ENCODE measurements at regions not wholly inside any gene's neighbourhood (a gene's known extent, or its start where the extent isn't known, plus 50 kb on each side); places are given as distances from the start of the nearest gene placed in this dataset.

DNA sequence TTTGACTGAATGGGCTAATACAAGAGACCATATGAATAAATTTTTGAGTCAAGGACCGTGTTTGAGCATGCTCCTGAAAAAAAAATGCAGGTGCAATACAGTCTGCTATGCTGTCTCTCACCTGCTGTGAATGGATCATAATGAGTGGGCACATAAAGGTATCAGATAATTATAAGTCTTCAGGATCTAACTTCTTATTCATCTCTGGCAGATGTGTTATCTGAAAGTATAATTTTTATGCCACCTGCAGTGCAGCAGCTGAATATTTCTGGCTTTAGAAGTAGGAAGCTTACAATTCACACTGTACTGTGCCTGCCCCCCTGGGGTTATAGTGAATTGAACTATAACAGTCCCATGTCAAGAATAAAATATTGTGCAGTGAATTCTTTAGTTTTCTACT, 333.3 kb downstream of the MRPL39 start:
- intact Hi-C loops (cut with micrococcal nuclease), result no loop called here
- no peaks in the 10 kb centered on the region for H3K79me2 ChIP-seq (ENCODE audit: control insufficient read depth, insufficient read depth, low read length)

DNA sequence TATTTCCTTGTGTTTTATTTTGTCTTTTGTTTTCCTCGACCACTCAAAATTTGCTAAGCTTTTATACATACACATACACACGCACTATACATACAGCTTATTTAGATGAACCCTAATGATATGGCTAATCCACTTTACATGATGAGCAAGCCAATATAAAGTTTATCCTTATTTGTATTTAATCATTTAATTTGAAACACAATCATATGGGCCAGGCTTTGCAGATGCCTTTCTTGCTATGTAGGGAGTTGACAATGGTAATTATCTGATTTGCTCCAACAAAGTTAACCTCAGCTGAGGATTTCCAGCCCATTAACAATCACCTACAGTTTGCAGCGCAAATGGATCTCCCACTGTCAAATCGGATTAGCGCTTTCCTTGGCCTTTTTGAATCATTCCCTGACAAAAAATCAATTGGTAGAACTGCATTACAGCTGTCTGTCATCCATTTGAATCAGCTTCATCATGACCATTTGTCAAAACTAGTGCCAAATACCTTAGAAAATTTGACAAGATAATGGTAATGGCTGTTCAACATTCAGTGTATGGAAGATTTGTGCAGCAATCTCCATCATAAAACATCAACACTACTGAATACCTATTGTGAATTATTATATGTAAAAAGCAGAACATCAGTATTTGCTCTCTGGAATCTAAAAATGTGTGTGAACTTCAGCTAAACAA, 352.6 kb downstream of the MRPL39 start:
- H3K9me1 ChIP-seq (replicated peaks; ENCODE audit: control insufficient read depth, extremely low read depth, insufficient read depth, low read length), result no peaks in the 10 kb centered on the region
- H3K27me3 ChIP-seq (ENCODE audit: control insufficient read depth in 2 of 2, insufficient read depth in 2 of 2, low read length in 2 of 2), result no peaks in the 10 kb centered on the region
- H4K20me1 ChIP-seq (replicated peaks; ENCODE audit: control insufficient read depth, extremely low read depth, insufficient read depth, low read length), result no peaks in the 10 kb centered on the region
- no peak overlapping the region for H3K4me2 ChIP-seq (ENCODE audit: insufficient read depth, low read length)
- peaks cover 2% of the 10 kb centered on the region for H3K9me3 ChIP-seq (replicated peaks; ENCODE audit: control insufficient read depth, insufficient read depth, low read length)
- ChIA-PET CTCF (no interaction called here), POLR2A (no interaction called here)
- H3K4me1 ChIP-seq (ENCODE audit: control insufficient read depth, extremely low read depth, insufficient read depth, low read length), result no peaks in the 10 kb centered on the region
- no peak for DNase-seq (ENCODE audit: low read depth, low spot score)
- H3K4me3 ChIP-seq (replicated peaks in 1 of 3; ENCODE audit: insufficient read depth in 1 of 3, low read depth in 1 of 3, low read length in 3 of 3), result no peak overlapping the region
- no peak overlapping the region for H3K9ac ChIP-seq (replicated peaks; ENCODE audit: extremely low read depth, insufficient read depth, low read length)
- H2AFZ ChIP-seq (ENCODE audit: low read depth, low read length), result no peak overlapping the region
- intact Hi-C loops (cut with micrococcal nuclease), result no loop called here
- TF ChIP-seq POLR2A (IDR thresholded peaks at IDR 0.05; ENCODE audit: low read depth, low read length), result no peak
- TF ChIP-seq POLR2AphosphoS5 (IDR thresholded peaks at IDR 0.05; ENCODE audit: insufficient read depth, low read depth, low read length), result no peak
- no peak for TF ChIP-seq MYC (IDR thresholded peaks at IDR 0.05; ENCODE audit: low read depth, low read length)
- TF ChIP-seq, protein P1, sequence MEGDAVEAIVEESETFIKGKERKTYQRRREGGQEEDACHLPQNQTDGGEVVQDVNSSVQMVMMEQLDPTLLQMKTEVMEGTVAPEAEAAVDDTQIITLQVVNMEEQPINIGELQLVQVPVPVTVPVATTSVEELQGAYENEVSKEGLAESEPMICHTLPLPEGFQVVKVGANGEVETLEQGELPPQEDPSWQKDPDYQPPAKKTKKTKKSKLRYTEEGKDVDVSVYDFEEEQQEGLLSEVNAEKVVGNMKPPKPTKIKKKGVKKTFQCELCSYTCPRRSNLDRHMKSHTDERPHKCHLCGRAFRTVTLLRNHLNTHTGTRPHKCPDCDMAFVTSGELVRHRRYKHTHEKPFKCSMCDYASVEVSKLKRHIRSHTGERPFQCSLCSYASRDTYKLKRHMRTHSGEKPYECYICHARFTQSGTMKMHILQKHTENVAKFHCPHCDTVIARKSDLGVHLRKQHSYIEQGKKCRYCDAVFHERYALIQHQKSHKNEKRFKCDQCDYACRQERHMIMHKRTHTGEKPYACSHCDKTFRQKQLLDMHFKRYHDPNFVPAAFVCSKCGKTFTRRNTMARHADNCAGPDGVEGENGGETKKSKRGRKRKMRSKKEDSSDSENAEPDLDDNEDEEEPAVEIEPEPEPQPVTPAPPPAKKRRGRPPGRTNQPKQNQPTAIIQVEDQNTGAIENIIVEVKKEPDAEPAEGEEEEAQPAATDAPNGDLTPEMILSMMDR (IDR thresholded peaks at IDR 0.05; ENCODE audit: extremely low read depth in 1 of 2, insufficient read depth in 1 of 2, low read depth in 1 of 2, low read length in 2 of 2), result no peak
- no peak for TF ChIP-seq FOS (IDR thresholded peaks at IDR 0.05; ENCODE audit: borderline replicate concordance, insufficient read depth, low read length)
- no TSS peak for BruUV-seq (replicated peaks)
- dilution Hi-C loops (cut with MboI; ENCODE audit: extremely low pct_ligation_motif_present, low sequenced_read_pairs), result no loop called here
- no peaks in the 10 kb centered on the region for H3K36me3 ChIP-seq (ENCODE audit: control insufficient read depth in 2 of 2, extremely low read depth in 1 of 2, insufficient read depth in 2 of 2, low read length in 2 of 2)
- FAIRE-seq, result no peak
- H3K79me2 ChIP-seq (ENCODE audit: control insufficient read depth, insufficient read depth, low read length), result no peaks in the 10 kb centered on the region
- no peak overlapping the region for H3K27ac ChIP-seq (ENCODE audit: insufficient read depth, low read depth, low read length)

More for the DNA sequence above, 333.3 kb downstream of the MRPL39 start:
- no peaks in the 10 kb centered on the region for H3K27me3 ChIP-seq (ENCODE audit: control insufficient read depth in 2 of 2, insufficient read depth in 2 of 2, low read length in 2 of 2)
- no peaks in the 10 kb centered on the region for H3K36me3 ChIP-seq (ENCODE audit: control insufficient read depth in 2 of 2, extremely low read depth in 1 of 2, insufficient read depth in 2 of 2, low read length in 2 of 2)
- H3K9me3 ChIP-seq (replicated peaks; ENCODE audit: control insufficient read depth, insufficient read depth, low read length), result no peaks in the 10 kb centered on the region
- no peaks in the 10 kb centered on the region for H4K20me1 ChIP-seq (replicated peaks; ENCODE audit: control insufficient read depth, extremely low read depth, insufficient read depth, low read length)
- no peak overlapping the region for H3K4me2 ChIP-seq (ENCODE audit: insufficient read depth, low read length)
- DNase-seq (ENCODE audit: low read depth, low spot score), result no peak
- TF ChIP-seq FOS (IDR thresholded peaks at IDR 0.05; ENCODE audit: borderline replicate concordance, insufficient read depth, low read length), result no peak
- no peak for TF ChIP-seq GATA2 (IDR thresholded peaks at IDR 0.05; ENCODE audit: insufficient read depth, insufficient read length, low read depth, low read length)
- no peaks in the 10 kb centered on the region for H3K9me1 ChIP-seq (replicated peaks; ENCODE audit: control insufficient read depth, extremely low read depth, insufficient read depth, low read length)
- BruUV-seq (replicated peaks), result no TSS peak
- H3K27ac ChIP-seq (ENCODE audit: insufficient read depth, low read depth, low read length), result no peak overlapping the region
- H3K9ac ChIP-seq (replicated peaks; ENCODE audit: extremely low read depth, insufficient read depth, low read length), result no peak overlapping the region
- dilution Hi-C loops (cut with MboI; ENCODE audit: extremely low pct_ligation_motif_present, low sequenced_read_pairs), result no loop called here
- no peak for FAIRE-seq
- no peak overlapping the region for H3K4me3 ChIP-seq (replicated peaks in 1 of 3; ENCODE audit: insufficient read depth in 1 of 3, low read depth in 1 of 3, low read length in 3 of 3)
- CTCF ChIA-PET, result no interaction called here
- H2AFZ ChIP-seq (ENCODE audit: low read depth, low read length), result no peak overlapping the region
- POLR2A ChIA-PET, result no interaction called here
- no peaks in the 10 kb centered on the region for H3K4me1 ChIP-seq (ENCODE audit: control insufficient read depth, extremely low read depth, insufficient read depth, low read length)

All from endothelial cell of umbilical vein (primary cell).